ENCODE measurements at regions not wholly inside any gene's neighbourhood (a gene's known extent, or its start where the extent isn't known, plus 50 kb on each side); places are given as distances from the start of the nearest gene placed in this dataset.

DNA sequence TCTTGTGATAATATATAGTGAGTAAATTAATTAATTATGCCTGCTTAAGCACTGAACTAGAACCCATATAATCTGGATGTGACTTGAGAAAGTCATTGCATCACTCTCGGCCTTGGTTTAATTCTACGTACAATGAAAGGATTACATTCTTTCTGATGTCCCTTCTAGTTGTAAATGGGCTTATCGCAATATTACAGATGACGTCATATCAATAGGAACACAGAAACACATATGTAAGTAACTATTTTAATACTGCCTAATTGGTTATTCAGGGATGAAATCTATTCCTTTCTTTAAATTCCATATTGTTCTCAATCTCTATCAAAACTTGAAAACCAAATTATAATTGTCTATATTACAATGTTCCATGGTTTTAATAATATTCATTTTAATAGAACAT is 504.6 kb downstream of the PRR32 start:
- Histone ChIP-seq H4K20me1 (ENCODE audit: insufficient read depth) (no peaks in the 10 kb centered on the region), H3K79me2 (replicated peaks; ENCODE audit: insufficient read depth, low read length) (no peaks in the 10 kb centered on the region), H3K9ac (ENCODE audit: low read length) (no peak overlapping the region), H3F3A (ENCODE audit: insufficient read depth, low read length, poor library complexity, severe bottlenecking) (no peaks in the 10 kb centered on the region), H3K27ac (ENCODE audit: low read length) (no peak overlapping the region), H3K9me3 (ENCODE audit: low read length) (no peaks in the 10 kb centered on the region), H3K4me2 (ENCODE audit: low read length) (no peak overlapping the region), H3K27me3 (ENCODE audit: insufficient read depth, low read depth, low read length) (no peaks in the 10 kb centered on the region), H3K9me2 (ENCODE audit: insufficient read depth, low read length) (no peaks in the 10 kb centered on the region), H3K4me3 (ENCODE audit: low read length) (no peak overlapping the region), H2AFZ (ENCODE audit: low read depth, low read length) (no peak overlapping the region), H3K36me3 (ENCODE audit: insufficient read depth, low read length) (no peaks in the 10 kb centered on the region)
- TF ChIP-seq RAD21 (conservative IDR thresholded peaks at IDR 0.05), result no peak

All from neural cell (in vitro differentiated cells).